GM23338 (cell line): ENCODE measurements at regions not wholly inside any gene's neighbourhood (a gene's known extent, or its start where the extent isn't known, plus 50 kb on each side); places are given as distances from the start of the nearest gene placed in this dataset.

ENCODE experiments used
- ATAC-seq: fragments of 200-7000 bp; cut with Tn5 transposase; 3 replicates; pipeline ENCODE4 v1.9.1; 2020
- DNase-seq: peaks from one replicate; pipeline ENCODE4 v3.0.0-alpha.2; 2015; ENCODE audit warnings: low spot score
- H2AFZ ChIP-seq: fragments of 200-600 bp; sonication (generic); 2 replicates; pipeline ENCODE4 v1.8.0; 2016; ENCODE audit warnings: antibody characterized with exemption, mild to moderate bottlenecking, moderate library complexity
- H3F3A ChIP-seq: fragments of 200-600 bp; sonication (generic); replicated peaks from 2 replicates; pipeline ENCODE4 v1.8.0; 2017; ENCODE audit warnings: antibody characterized with exemption, mixed run types, low read depth
- H3K27ac ChIP-seq: fragments of 200-600 bp; sonication (generic); 2 replicates; pipeline ENCODE4 v1.6.1; 2016; ENCODE audit warnings: low read depth
- H3K27me3 ChIP-seq: fragments of 200-600 bp; sonication (generic); 2 replicates; pipeline ENCODE4 v1.8.0; 2016; ENCODE audit warnings: mild to moderate bottlenecking, mixed run types, moderate library complexity; ENCODE audit not compliant: insufficient read depth
- H3K36me3 ChIP-seq: fragments of 200-600 bp; sonication (generic); 2 replicates; pipeline ENCODE4 v1.8.0; 2016; ENCODE audit warnings: mild to moderate bottlenecking; ENCODE audit not compliant: insufficient read depth
- H3K4me1 ChIP-seq: fragments of 200-600 bp; sonication (generic); 2 replicates; pipeline ENCODE4 v1.8.0; 2016; ENCODE audit warnings: mild to moderate bottlenecking, moderate library complexity; ENCODE audit not compliant: insufficient read depth
- H3K4me2 ChIP-seq: fragments of 200-600 bp; sonication (generic); 2 replicates; pipeline ENCODE4 v1.7.1; 2017; ENCODE audit warnings: mixed run types
- H3K4me3 ChIP-seq: fragments of 200-600 bp; sonication (generic); 2 replicates; pipeline ENCODE4 v1.6.1; 2016; ENCODE audit warnings: mixed run types
- H3K79me2 ChIP-seq: fragments of 200-600 bp; sonication (generic); replicated peaks from 2 replicates; pipeline ENCODE4 v1.8.0; 2017; ENCODE audit warnings: mild to moderate bottlenecking; ENCODE audit not compliant: insufficient read depth
- H3K9me2 ChIP-seq: fragments of 200-600 bp; sonication (generic); 2 replicates; pipeline ENCODE4 v1.8.0; 2017; ENCODE audit not compliant: insufficient read depth
- H4K20me1 ChIP-seq: fragments of 200-600 bp; sonication (generic); replicated peaks from 2 replicates; pipeline ENCODE4 v1.8.0; 2017; ENCODE audit warnings: mild to moderate bottlenecking; ENCODE audit not compliant: insufficient read depth
- H3K27ac Mint-ChIP-seq: 2 replicates; pipeline ENCODE4 v1.8.0; 2020; ENCODE audit warnings: inconsistent platforms, mild to moderate bottlenecking, moderate library complexity, mixed read lengths
- H3K27me3 Mint-ChIP-seq: 3 replicates; pipeline ENCODE4 v1.8.0; 2022; ENCODE audit warnings: low read depth, mild to moderate bottlenecking, moderate library complexity, mixed read lengths, inconsistent platforms; ENCODE audit not compliant: insufficient read depth, poor library complexity
- H3K36me3 Mint-ChIP-seq: 3 replicates; pipeline ENCODE4 v1.8.0; 2021; ENCODE audit warnings: low read depth, mild to moderate bottlenecking, inconsistent platforms, moderate library complexity, mixed read lengths
- H3K4me1 Mint-ChIP-seq: 3 replicates; pipeline ENCODE4 v1.8.0; 2020; ENCODE audit warnings: mild to moderate bottlenecking, inconsistent platforms, mixed read lengths
- H3K4me3 Mint-ChIP-seq: 3 replicates; pipeline ENCODE4 v1.8.0; 2021; ENCODE audit warnings: moderate library complexity, mild to moderate bottlenecking, inconsistent platforms, mixed read lengths
- H3K9me3 Mint-ChIP-seq: 3 replicates; pipeline ENCODE4 v1.8.0; 2020; ENCODE audit warnings: moderate library complexity, mild to moderate bottlenecking, inconsistent platforms, mixed read lengths
- CREB1 ChIP-seq: fragments of 250-450 bp; sonication (Bioruptor Pico); IDR thresholded peaks from 2 replicates; pipeline ENCODE4 v1.5.0; 2020; ENCODE audit warnings: low read depth, mild to moderate bottlenecking, moderate library complexity
- CTCF ChIP-seq, 2 experiments: fragments of 200-600 bp in 1 of 2; sonication (generic) in 1 of 2; conservative IDR thresholded peaks; 2 replicates each; pipeline versions ENCODE4 v1.5.1 to v1.6.1; 2016 to 2017; ENCODE audit warnings: antibody characterized with exemption in 2 of 2, low read depth in 2 of 2, mild to moderate bottlenecking in 2 of 2, moderate library complexity in 1 of 2
- ETS1 ChIP-seq: IDR thresholded peaks from 2 replicates; pipeline ENCODE4 v1.6.1; 2016; ENCODE audit warnings: antibody characterized with exemption
- EZH2phosphoT487 ChIP-seq: fragments of 200-600 bp; sonication (generic); IDR thresholded peaks from one replicate; pipeline ENCODE4 v1.8.1; 2018; ENCODE audit warnings: antibody characterized with exemption; ENCODE audit not compliant: unreplicated experiment
- JUNB ChIP-seq: IDR thresholded peaks from one replicate; pipeline ENCODE4 v1.6.1; 2016; ENCODE audit warnings: antibody characterized with exemption; ENCODE audit not compliant: unreplicated experiment
- REST ChIP-seq: IDR thresholded peaks from one replicate; pipeline ENCODE4 v1.6.1; 2018; ENCODE audit warnings: antibody characterized with exemption; ENCODE audit not compliant: unreplicated experiment
- ZNF114 ChIP-seq: fragments of 250-450 bp; sonication (Bioruptor Pico); IDR thresholded peaks from 2 replicates; pipeline ENCODE4 v1.5.0; 2020; ENCODE audit warnings: mild to moderate bottlenecking, moderate library complexity

GRCh38 chr10:11680496-11680895 is 61.7 kb upstream of the ECHDC3 start (continued):
- no peak for TF ChIP-seq REST
- TF ChIP-seq CTCF (conservative IDR thresholded peaks at IDR 0.05; ENCODE audit: low read depth in 2 of 2) = no peak
- TF ChIP-seq JUNB = no peak
- TF ChIP-seq EZH2phosphoT487 = no peak
- TF ChIP-seq CREB1 = no peak

GRCh38 chr10:11679946-11680345 is 62.2 kb upstream of the ECHDC3 start:
- Mint-ChIP-seq H3K27ac (no peak overlapping the region), H3K36me3 (no peaks in the 10 kb centered on the region), H3K4me1 (peaks cover 4% of the 10 kb centered on the region), H3K27me3 (peaks cover 1% of the 10 kb centered on the region), H3K4me3 (no peak overlapping the region), H3K9me3 (no peaks in the 10 kb centered on the region)
- no peaks in the 10 kb centered on the region for H3K79me2 ChIP-seq
- no peaks in the 10 kb centered on the region for H3K27me3 ChIP-seq
- H3K27ac ChIP-seq = no peak overlapping the region
- no peaks in the 10 kb centered on the region; the same call in 1 of the 2 replicates for H4K20me1 ChIP-seq
- H3K4me1 ChIP-seq = peaks cover 1% of the 10 kb centered on the region; the same call in 1 of the 2 replicates
- no peak overlapping the region for H3K4me2 ChIP-seq
- H3K9me2 ChIP-seq = no peaks in the 10 kb centered on the region
- no peak overlapping the region for H3K4me3 ChIP-seq
- H3F3A ChIP-seq = no peaks in the 10 kb centered on the region
- ATAC-seq (no peak), DNase-seq (no peak)
- H2AFZ ChIP-seq = 0 out of 2 replicates have a peak overlapping the region, but pooled peaks have one; percentile 18
- no peaks in the 10 kb centered on the region for H3K36me3 ChIP-seq
- TF ChIP-seq JUNB (no peak), CREB1 (no peak), REST (no peak), ETS1 (no peak), CTCF (conservative IDR thresholded peaks at IDR 0.05; ENCODE audit: low read depth in 2 of 2) (no peak), ZNF114 (CRISPR knock-in tag) (no peak)
